AG08396 (cell line): ENCODE measurements at regions not wholly inside any gene's neighbourhood (a gene's known extent, or its start where the extent isn't known, plus 50 kb on each side); places are given as distances from the start of the nearest gene placed in this dataset.

Source experiments
- DNase-seq: peaks from one replicate; pipeline ENCODE4 v3.0.0; 2012; ENCODE audit warnings: low spot score, mixed read lengths

- DNase-seq = no peak
Measured at GRCh38 chr18:45312555-45313126, 302.6 kb upstream of the SLC14A2 start.

GRCh38 chr18:45316127-45316526 is 299.1 kb upstream of the SLC14A2 start:
- no peak for DNase-seq

- DNase-seq = no peak
Measured at GRCh38 chr18:45317948-45318640, 297.2 kb upstream of the SLC14A2 start.

- DNase-seq = peak; percentile 12
Measured at GRCh38 chr18:45320724-45321123, 294.6 kb upstream of the SLC14A2 start.

GRCh38 chr18:45321520-45321919 is 293.8 kb upstream of the SLC14A2 start:
- DNase-seq = no peak

GRCh38 chr18:45322343-45322742 is 292.9 kb upstream of the SLC14A2 start:
- DNase-seq = no peak

GRCh38 chr18:45324101-45324494 is 291.2 kb upstream of the SLC14A2 start:
- no peak for DNase-seq

- DNase-seq = peak; percentile 34
Measured at GRCh38 chr18:45324495-45325113, 290.7 kb upstream of the SLC14A2 start.

- DNase-seq = no peak
Measured at GRCh38 chr18:45325778-45326177, 289.5 kb upstream of the SLC14A2 start.

- DNase-seq = no peak
Measured at GRCh38 chr18:45326505-45326904, 288.8 kb upstream of the SLC14A2 start.

- DNase-seq = no peak
Measured at GRCh38 chr18:45328296-45328695, 287.0 kb upstream of the SLC14A2 start.

- DNase-seq = no peak
Measured at GRCh38 chr18:45328811-45329210, 286.5 kb upstream of the SLC14A2 start.

GRCh38 chr18:45329316-45329715 is 286.0 kb upstream of the SLC14A2 start:
- DNase-seq = no peak

GRCh38 chr18:45330170-45330594 is 285.1 kb upstream of the SLC14A2 start:
- DNase-seq = no peak

- no peak for DNase-seq
Measured at GRCh38 chr18:45332871-45333270, 282.4 kb upstream of the SLC14A2 start.

GRCh38 chr18:45334191-45334590 is 281.1 kb upstream of the SLC14A2 start:
- no peak for DNase-seq

GRCh38 chr18:45335282-45336043 is 279.8 kb upstream of the SLC14A2 start:
- no peak for DNase-seq

- no peak for DNase-seq
Measured at GRCh38 chr18:45336448-45336847, 278.8 kb upstream of the SLC14A2 start.

GRCh38 chr18:45337477-45337876 is 277.8 kb upstream of the SLC14A2 start:
- DNase-seq = no peak

- no peak for DNase-seq
Measured at GRCh38 chr18:45339810-45340550, 275.3 kb upstream of the SLC14A2 start.

GRCh38 chr18:45340884-45341283 is 274.4 kb upstream of the SLC14A2 start:
- no peak for DNase-seq

GRCh38 chr18:45341454-45341853 is 273.8 kb upstream of the SLC14A2 start:
- no peak for DNase-seq
